HG03521 (cell line): ENCODE measurements at regions not wholly inside any gene's neighbourhood (a gene's known extent, or its start where the extent isn't known, plus 50 kb on each side); places are given as distances from the start of the nearest gene placed in this dataset.
"Not testable (repeated sequence)": the region's sequence is repeated elsewhere in the genome, so short reads cannot be mapped to it uniquely, and the experiment has no call there.

Experiments
- ATAC-seq: cut with Tn5 transposase; IDR thresholded peaks from one replicate; pipeline ENCODE4 v1.9.1; 2021; ENCODE audit warnings: mild to moderate bottlenecking, moderate library complexity; ENCODE audit not compliant: unreplicated experiment

DNA sequence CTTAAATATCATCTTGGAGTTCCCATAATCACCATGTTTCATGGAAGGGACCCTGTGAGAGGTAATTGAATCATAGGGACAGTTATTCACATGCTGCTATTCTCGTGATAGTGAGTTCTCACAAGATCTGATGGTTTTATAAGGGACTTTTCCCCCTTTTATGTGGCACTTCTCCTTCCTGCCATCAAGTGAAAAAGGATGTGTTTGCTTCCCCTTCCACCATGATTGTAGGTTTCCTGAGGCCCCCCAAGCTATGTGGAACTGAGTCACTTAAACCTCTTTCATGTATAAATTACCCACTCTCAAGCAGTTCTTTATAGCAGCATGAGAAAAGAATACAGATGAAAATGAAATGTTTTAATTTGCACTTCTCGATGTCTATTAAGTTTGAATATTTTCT, 112.0 kb downstream of the ZNF648 start:
- ATAC-seq: no peak

DNA sequence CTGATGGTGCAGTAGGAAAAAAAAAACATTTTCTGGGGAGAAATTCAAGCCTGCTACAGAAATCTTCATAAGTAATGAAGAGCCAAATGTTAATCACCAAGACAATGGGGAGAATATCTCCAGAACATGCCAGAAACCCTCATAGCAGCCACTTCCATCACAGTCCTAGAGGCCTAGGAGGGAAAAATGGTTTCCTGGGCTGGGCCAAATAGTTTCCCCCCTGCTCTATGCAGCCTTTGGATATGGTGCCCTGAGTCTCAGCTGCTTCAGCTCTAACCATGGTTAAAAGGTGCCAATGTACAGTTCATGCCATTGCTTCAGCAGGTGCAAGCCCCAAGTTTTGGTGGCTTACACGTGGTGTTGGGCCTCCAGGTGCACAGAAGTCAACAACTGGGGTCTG, 113.1 kb downstream of the ZNF648 start:
- no peak for ATAC-seq

DNA sequence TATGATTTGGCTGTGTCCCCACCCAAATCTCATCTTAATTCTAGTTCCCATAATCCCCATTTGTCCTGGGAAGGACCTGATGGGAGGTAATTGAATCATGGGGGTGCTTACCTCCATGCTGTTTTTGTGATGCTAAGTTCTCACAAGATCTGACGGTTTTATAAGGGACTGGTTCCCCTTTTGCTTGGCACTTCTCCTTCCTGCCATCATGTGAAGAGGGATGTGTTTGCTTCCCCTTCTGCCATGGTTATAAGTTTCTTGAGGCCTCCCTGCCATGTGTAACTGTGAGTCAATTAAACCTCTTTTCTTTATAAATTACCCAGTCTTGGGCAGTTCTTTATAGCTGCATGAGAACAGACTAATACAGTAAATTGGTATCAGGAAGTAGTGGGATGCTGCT, 114.1 kb downstream of the ZNF648 start:
- ATAC-seq: no peak

DNA sequence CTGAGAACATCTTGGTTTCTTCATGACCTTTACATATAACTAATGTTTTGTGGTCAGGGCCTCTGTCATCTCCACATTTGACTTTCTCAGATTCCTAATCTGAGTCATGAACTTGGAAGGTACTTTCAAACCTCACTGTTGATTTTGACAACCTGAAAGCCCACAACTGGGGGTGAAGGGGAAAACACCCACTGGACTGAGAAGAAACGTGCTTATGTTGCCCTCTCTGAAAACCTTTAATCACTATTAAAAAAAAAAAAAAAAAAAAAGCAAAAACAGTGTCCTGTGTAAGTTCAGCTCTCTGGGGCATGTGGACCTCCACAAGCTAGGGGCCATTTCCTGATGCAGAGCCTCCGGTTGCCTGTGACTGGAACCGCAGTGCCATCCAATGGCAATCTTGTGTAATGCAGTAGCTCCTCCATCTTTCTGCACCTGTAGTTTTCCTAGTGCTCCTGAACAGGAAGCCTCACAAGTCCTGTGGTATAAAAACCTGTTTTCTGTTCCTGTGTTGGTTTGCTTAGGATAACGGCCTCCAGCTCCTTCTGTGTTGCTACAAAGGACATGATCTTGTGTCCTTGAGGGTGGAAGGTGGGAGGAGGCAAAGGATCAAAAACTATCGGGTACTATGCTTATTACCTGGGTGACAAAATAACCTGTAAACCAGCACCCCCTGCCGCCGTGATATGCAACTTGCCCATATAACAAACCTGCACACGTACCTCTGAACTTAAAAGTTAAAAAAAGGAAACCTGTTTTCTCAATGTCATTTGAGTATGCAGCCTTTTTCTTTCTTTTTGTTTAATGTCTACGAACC, 124.5 kb downstream of the ZNF648 start:
- peak; percentile 83 for ATAC-seq

DNA sequence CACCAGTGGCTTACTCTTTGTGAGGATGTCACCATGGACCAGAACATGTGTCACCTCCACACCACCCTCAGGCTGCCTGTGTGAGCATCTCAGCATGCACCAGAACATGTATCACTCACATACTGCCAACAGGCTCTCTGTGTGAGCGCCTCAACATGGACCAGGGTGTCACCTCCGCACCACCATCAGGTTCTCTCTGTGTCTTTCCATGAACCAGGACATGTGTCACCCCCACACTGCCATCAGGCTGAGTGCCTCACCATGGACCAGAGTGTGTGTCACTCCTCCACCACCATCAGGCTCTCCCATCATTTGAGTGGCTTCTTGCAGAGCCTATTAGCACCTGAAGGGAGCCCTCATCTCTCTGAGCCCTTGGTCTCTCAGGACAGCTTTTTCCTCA, 125.2 kb downstream of the ZNF648 start:
- ATAC-seq: peak; percentile 31

DNA sequence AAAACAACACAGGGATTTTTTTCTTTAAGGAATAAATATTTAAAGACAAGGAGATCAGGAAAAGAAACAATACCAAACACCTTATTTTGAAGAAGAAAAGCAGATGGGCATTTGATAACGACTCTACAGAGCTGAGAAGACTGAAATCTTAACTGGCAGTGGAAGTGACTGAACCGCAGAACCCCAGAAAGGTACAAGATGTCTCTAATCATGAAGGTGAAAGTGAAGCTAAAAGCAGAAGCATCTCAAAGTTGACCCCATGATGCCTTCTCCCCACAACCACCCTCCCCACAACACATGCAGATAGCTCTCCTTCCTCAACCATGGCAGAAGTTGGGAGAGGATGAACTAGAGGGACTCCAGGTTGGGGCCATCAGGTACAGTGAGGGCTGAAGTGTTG, 129.6 kb downstream of the ZNF648 start:
- no peak for ATAC-seq

DNA sequence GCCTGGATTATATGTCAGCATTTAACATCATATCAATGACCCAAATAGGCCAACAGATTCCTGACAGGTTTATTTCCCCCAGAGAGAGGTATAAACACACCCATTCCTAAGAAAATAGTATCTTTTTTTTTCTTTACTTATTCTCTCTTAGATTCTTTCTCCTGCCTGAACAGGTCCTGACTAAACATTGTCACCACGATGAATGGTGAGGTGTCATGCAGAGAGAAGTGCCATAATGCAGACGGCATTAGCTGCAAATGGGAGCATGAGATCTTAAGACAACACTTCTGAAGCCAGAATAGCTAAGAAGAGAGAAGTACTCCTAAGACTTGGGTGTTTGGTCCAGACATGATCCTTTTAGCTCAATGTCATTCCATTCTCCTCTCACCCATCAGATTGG, 131.3 kb downstream of the ZNF648 start:
- ATAC-seq: no peak

DNA sequence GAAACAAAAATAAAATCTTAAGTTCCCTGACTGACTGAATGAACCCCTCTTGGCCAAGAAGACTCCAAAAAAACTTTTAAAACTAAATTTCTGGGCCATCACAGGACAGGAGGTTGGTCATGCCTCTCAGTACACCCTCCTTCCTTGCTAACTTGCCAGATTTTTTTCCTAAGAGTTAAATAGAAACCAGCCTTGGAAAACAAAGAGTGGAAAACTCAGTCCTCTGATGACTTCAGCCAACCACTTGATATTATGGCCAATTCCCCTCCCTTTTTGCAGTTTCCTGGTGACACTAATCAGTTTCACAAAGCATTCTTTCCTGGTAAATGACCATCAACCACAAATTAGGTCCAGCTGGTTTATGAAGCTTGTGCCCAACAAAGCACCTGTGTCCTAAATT, 134.8 kb downstream of the ZNF648 start:
- ATAC-seq: no peak

DNA sequence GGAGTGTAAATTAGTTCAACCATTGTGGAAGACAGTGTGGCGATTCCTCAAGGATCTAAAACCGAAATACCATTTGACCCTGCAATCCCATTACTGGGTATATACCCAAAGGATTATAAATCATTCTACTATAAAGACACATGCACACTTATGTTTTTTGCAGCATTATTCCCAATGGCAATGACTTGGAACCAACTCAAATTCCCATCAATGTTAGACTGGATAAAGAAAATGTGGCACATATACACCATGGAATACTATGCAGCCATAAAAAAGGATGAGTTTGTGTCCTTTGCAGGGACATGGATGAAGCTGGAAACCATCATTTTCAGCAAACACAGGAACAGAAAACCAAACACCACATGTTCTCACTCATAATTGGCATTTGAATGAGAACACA, 137.5 kb downstream of the ZNF648 start:
- ATAC-seq: not testable (repeated sequence)

DNA sequence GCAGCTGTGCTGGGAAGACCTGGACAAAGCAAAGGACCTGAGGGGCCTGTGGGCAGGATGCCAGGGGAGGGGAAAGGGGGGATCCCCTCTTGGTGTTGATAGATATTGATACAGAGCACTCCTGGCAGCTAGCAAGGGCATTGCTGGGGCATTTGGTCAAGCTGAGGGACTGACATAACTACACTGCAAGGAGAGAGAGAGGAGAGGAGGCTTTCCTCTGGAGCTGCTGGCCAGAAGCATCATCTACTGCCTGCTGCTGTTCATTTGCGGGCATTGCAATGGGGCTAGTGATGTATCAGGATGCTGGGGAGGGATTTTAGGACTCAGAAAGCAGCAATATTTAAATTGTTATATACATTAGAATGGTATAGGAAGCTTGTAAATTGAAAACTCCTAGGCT, 142.0 kb downstream of the ZNF648 start:
- no peak for ATAC-seq

DNA sequence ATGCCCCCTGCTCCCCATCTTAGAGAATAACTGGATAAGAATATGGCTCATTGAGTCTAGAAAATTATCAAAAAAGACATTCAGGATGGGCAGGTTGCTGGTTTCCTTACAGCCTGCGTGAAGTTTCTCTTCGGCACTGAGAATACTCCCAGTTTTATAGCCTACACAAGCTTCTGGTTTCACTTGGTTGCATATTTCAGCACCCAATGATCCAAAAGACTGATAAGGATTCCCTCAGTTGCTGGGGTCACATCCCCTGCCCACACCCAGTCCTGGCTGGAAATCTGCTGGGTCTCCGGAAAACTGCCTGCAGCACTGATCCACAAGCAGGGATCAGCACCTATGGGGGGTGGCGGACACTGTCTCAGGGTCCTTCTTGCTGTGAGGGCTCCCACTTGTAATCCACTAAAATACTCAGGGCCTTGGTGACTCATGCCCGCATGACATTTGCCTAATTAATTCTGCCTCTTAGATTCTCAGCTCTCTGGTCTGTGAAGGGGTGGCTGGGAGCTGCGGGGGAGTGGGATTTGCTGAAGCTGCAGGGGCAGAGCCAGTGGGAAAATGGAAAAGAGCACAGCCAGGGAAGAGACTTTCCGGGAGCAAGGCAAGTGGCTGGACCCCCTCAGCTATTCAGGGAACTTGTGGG, 142.5 kb downstream of the ZNF648 start:
- no peak for ATAC-seq

DNA sequence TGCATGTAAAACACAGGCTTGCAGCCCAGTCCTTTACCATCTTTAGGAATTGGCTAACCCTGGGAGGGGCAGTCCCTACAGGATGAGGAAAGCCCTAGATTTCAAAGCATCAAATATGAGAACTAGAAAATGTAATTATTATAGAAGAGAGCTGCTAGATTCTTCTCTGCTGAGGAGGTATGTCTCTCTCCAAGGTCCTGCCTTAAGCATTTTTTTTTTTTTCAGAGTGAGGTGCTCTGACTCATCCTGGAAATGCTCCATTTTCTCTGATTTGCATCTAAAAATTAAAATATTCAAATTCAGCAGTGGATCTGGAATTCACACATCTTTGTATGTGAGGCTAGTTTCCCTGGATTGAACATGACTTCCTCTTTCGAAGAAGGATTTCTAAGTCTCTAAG, 149.8 kb downstream of the ZNF648 start:
- ATAC-seq: no peak

DNA sequence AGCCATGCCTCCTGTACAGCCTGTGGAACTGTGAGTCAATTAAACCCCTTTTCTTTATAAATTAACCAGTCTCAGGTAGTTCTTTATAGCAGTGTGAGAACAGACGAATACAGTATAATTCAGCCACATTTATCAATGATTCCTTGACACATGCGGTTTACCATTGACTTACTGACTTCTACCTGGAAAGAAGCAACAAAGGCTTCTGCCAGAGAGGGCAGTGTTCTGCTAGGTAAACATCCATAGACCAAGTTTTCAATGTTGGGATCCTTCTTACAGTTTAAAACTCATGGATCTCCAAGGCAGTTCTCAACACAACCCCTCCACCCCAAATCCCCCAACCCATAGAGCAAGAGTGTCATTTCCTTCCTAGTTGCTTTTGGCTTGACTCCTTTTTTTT, 150.6 kb downstream of the ZNF648 start:
- no peak for ATAC-seq

DNA sequence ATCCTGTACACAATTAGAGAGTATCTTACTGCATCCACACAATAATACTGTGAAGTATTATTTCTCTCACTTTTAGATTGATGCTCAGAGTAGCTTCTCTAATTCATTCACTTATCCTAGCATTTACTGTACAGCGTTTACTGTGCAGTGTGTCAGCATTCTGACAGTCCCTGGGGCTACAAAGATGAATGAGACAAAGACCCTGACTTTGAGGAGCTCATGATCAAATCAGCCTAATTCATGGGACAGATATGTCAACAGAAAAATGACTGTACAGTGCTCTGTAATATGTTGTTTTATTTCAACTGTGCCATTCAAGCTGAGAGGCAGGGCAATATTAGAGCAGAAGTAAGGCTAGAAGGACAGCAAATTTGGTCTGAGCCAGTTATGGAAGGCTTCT, 152.5 kb downstream of the ZNF648 start:
- ATAC-seq: no peak

DNA sequence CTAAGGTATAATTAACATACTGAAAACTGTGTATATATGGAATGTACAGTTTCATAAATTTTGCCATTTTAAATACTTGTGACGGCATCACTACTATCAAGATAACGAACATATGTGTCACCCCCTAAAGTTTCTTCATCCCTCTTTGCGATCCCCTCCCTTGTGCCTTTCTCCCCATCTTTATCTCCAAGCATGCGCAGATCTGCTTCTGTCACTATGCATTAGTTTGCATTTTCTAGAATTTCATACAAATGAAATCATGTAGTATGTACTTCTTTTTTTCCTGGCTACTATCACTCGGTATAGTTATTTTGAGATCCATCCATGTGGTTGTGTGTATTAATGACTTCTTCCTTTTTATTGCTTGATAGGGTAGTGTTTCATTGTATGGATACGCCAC, 154.9 kb downstream of the ZNF648 start:
- no peak for ATAC-seq

DNA sequence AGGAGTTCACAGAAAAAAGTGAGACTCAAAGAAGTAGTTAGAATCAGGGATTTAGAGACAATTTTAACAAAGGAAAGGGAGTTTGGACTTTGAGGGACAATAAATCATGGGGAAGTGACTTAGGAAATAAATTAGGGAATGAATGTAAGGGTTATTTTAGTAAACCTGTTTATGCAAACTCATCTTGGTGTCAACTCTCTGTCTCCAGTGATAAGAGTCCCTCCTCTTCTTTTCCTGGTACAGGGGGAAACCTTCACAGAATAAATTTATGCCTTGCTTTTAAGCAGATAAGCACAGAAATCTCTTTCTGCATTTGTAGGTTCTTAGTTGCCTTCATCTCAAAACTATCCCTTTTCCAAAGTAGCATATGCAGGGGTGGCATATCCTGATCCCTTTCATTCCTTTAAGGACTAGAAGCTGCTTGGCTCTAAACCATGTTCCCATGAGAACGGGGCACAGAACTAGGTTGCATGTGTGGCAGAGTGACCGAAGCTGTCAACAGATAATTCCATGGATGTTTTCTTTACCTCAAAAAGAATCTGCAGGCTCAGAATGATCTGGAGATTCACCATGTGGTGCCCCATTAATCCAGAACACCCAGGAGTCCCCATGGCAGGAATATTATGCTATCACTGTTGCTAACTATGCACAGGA, 155.4 kb downstream of the ZNF648 start:
- ATAC-seq: no peak

DNA sequence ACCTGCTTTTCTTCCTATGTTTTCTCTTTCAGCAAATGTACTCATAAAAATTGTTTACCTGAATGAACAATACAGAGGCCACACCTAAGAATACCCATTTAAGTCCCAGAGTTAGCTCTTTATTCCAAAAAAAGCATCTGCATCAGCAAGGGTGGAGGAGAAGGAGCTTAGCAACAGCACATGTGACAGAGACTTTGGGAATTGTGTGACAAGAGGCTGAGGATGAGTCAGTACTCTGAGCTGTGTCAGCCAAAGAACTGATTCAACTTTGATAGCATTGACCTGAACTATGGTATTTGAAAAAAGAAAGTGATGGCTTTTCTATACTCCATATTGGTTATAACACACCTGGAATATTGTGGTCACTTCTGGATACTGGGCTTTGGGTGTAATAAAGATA, 162.7 kb downstream of the ZNF648 start:
- no peak for ATAC-seq

DNA sequence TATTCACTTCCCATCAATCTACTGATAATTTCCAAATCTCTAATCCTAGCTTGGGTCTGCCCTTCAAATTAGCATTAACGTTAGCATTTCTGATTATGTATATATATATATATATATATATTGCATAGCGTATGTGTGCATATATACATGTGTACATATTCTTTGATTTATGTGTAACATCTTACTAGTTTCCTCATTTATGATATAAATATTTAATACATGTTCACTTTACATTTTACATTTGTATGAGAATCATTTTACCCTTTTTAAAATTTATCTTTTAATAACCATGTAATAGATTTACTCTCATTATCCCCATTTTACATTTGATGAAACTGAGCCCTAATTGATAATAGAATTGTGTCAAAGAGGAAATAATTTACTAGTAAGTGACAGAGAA, 164.7 kb downstream of the ZNF648 start:
- ATAC-seq: no peak

DNA sequence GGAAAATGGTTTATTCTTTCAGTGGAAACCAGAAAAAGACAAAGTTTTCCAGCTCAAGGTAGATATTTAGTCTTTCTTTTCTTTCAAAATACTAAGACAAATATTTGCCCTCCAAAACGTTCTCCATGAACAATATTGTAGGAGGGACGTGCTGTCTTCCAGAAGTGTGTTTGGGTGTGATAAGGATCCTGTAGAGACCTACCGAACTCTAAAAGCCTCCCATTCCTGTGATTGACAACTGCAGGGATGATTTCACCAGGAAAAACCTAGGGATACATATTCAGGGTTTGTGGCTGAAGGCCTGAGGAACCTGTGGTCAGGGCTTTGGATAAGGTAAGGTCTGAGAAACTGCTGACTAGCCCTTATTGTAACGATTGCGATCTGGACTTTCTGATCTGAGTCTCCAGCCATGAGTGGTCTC, 167.1 kb downstream of the ZNF648 start:
- ATAC-seq: no peak

DNA sequence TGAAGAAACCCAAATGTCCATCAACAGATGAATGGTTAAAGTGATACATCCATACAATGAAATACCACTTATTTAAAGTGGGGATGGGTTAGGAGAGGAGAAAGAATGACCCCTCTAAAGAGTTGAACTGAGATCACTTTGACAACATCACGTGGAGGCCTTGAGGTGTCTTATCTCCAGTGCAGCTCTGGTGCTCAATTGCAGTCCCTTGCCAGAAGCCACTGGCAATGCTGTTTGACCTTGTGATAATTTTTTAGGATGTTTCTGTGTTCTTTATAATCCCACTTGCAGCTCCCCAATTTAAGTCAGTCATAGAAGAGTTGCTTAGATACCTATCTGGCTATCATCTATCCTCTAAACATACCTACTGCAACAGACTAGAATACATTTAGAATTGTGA, 167.6 kb downstream of the ZNF648 start:
- no peak for ATAC-seq

DNA sequence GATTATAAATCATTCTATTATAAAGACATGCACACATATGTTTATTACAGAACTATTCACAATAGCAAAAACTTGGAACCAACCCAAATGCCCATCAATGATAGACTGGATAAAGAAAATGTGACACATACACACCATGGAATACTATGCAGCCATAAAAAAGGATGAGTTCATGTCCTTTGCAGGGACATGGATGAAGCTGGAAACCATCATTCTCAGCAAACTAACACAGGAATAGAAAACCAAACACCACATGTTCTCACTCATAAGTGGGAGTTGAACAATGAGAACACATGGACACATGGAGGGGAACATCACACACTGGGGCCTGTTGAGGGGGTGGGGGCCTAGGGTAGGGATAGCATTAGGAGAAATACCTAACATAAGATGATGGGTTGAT, 168.4 kb downstream of the ZNF648 start:
- not testable (repeated sequence) for ATAC-seq

DNA sequence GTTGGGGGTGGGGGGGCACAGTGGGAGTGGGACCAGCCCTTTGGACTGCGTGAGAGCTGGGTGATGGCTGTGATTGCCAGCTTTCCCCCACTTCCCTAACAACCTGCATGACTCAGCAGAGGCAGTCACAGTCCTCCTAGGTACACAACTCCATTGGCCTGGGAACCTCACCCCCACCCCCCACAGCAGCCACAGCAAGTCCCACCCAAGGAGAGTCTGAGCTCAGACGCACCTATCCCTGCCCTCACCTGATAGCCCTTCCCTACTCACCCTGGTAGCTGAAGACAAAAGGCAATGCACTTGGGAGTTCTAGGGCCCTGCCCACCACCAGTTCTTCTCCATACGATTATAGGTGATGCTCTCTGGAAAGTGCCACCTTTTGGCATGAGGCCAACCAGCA, 188.9 kb downstream of the ZNF648 start:
- ATAC-seq: no peak
